ENCODE measurements at regions not wholly inside any gene's neighbourhood (a gene's known extent, or its start where the extent isn't known, plus 50 kb on each side); places are given as distances from the start of the nearest gene placed in this dataset.
"Not testable (repeated sequence)": the region's sequence is repeated elsewhere in the genome, so short reads cannot be mapped to it uniquely, and the experiment has no call there.

GRCh38 chr11:23778971-23779370 lies 717.9 kb upstream of the LUZP2 start:
- DNase-seq = no peak

GRCh38 chr11:23780231-23780630 lies 716.6 kb upstream of the LUZP2 start:
- DNase-seq = no peak

- no peak for DNase-seq
Measured at GRCh38 chr11:23781803-23782560, 714.9 kb upstream of the LUZP2 start.

- not testable (repeated sequence) for DNase-seq
Measured at GRCh38 chr11:23786974-23787373, 709.9 kb upstream of the LUZP2 start.

GRCh38 chr11:23789200-23789853 lies 707.5 kb upstream of the LUZP2 start:
- DNase-seq = no peak

GRCh38 chr11:23789938-23790371 lies 706.9 kb upstream of the LUZP2 start:
- DNase-seq = no peak

GRCh38 chr11:23797624-23798419 lies 699.0 kb upstream of the LUZP2 start:
- DNase-seq = no peak

GRCh38 chr11:23834306-23834705 lies 662.5 kb upstream of the LUZP2 start:
- DNase-seq = not testable (repeated sequence)

- DNase-seq = no peak
Measured at GRCh38 chr11:23836981-23837380, 659.9 kb upstream of the LUZP2 start.

GRCh38 chr11:23840872-23841271 lies 656.0 kb upstream of the LUZP2 start:
- no peak for DNase-seq

- no peak for DNase-seq
Measured at GRCh38 chr11:23846902-23847422, 649.9 kb upstream of the LUZP2 start.

- DNase-seq = no peak
Measured at GRCh38 chr11:23851216-23851615, 645.6 kb upstream of the LUZP2 start.

- DNase-seq = no peak
Measured at GRCh38 chr11:23856654-23857053, 640.2 kb upstream of the LUZP2 start.

- no peak for DNase-seq
Measured at GRCh38 chr11:23859087-23859486, 637.8 kb upstream of the LUZP2 start.

- DNase-seq = no peak
Measured at GRCh38 chr11:23861615-23862014, 635.2 kb upstream of the LUZP2 start.

GRCh38 chr11:23865341-23865975 lies 631.4 kb upstream of the LUZP2 start:
- DNase-seq = no peak

- no peak for DNase-seq
Measured at GRCh38 chr11:23866641-23867040, 630.2 kb upstream of the LUZP2 start.

- DNase-seq = no peak
Measured at GRCh38 chr11:23869671-23870070, 627.2 kb upstream of the LUZP2 start.

- no peak for DNase-seq
Measured at GRCh38 chr11:23873406-23873805, 623.4 kb upstream of the LUZP2 start.

GRCh38 chr11:23875176-23875850 lies 621.5 kb upstream of the LUZP2 start:
- no peak for DNase-seq

- not testable (repeated sequence) for DNase-seq
Measured at GRCh38 chr11:23883426-23884048, 613.3 kb upstream of the LUZP2 start.

GRCh38 chr11:23884341-23884740 lies 612.5 kb upstream of the LUZP2 start:
- no peak for DNase-seq
